Right lobe of liver (tissue), 4 donors: ENCODE measurements at regions not wholly inside any gene's neighbourhood (a gene's known extent, or its start where the extent isn't known, plus 50 kb on each side); places are given as distances from the start of the nearest gene placed in this dataset.

Experiments
- POLR2A ChIP-seq: fragments of 450-650 bp; IDR thresholded peaks from one replicate; pipeline ENCODE4 v1.6.1; 2017; ENCODE audit warnings: antibody characterized with exemption, mild to moderate bottlenecking
- TF ChIP-seq, protein P1 (sequence below), 4 donors: fragments of 200-600 bp in 3 of 4; fragments of 450-650 bp in 1 of 4; IDR thresholded peaks; one replicate each; pipeline versions ENCODE4 v1.5.1 to v1.8.0; 2016 to 2022; ENCODE audit warnings: antibody characterized with exemption in 4 of 4, mild to moderate bottlenecking in 2 of 4
- donor health status: DM: no; HTN: no; CAD: no.
- donor health status: DM: no; HTN: no; CAD: no.
- donor health status: DM: no; HTN: yes; CAD: no.

DNA sequence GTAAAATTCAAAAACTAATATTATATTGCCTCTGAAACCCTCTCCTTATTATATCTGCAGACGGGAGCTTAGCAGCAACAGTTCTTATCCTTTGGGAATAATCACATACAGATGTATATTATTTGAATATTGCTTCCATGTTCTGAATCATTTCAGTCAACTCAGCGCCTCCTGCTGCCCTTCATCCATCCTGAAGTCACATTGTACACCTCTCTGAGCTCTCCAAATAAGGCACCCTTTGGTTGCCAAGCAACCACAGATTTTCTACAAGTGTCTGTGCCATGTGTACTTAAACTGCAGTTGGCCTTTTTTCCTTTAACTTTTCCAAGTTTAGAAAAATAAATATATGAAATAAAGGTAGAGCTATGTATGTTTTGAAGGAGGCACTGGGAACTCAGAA, 384.3 kb downstream of the LRRIQ3 start:
- TF ChIP-seq POLR2A, result no peak
- TF ChIP-seq, protein P1, sequence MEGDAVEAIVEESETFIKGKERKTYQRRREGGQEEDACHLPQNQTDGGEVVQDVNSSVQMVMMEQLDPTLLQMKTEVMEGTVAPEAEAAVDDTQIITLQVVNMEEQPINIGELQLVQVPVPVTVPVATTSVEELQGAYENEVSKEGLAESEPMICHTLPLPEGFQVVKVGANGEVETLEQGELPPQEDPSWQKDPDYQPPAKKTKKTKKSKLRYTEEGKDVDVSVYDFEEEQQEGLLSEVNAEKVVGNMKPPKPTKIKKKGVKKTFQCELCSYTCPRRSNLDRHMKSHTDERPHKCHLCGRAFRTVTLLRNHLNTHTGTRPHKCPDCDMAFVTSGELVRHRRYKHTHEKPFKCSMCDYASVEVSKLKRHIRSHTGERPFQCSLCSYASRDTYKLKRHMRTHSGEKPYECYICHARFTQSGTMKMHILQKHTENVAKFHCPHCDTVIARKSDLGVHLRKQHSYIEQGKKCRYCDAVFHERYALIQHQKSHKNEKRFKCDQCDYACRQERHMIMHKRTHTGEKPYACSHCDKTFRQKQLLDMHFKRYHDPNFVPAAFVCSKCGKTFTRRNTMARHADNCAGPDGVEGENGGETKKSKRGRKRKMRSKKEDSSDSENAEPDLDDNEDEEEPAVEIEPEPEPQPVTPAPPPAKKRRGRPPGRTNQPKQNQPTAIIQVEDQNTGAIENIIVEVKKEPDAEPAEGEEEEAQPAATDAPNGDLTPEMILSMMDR (IDR thresholded peaks at IDR 0.05), result no peak
